GM21515 (cell line): ENCODE measurements at regions not wholly inside any gene's neighbourhood (a gene's known extent, or its start where the extent isn't known, plus 50 kb on each side); places are given as distances from the start of the nearest gene placed in this dataset.
"Not testable (repeated sequence)": the region's sequence is repeated elsewhere in the genome, so short reads cannot be mapped to it uniquely, and the experiment has no call there.

Experiments
- ATAC-seq: cut with Tn5 transposase; IDR thresholded peaks from one replicate; pipeline ENCODE4 v1.9.1; 2021; ENCODE audit not compliant: unreplicated experiment

- not testable (repeated sequence) for ATAC-seq
These were observed 619.3 kb downstream of the TMEM121 start for GRCh38 chr14:106145731-106146130.

- ATAC-seq: not testable (repeated sequence)
These were observed 627.1 kb downstream of the TMEM121 start for GRCh38 chr14:106153362-106153955.

GRCh38 chr14:106163316-106163715, 636.9 kb downstream of the TMEM121 start:
- no peak for ATAC-seq

- ATAC-seq: not testable (repeated sequence)
These were observed 637.4 kb downstream of the TMEM121 start for GRCh38 chr14:106163812-106164211.

GRCh38 chr14:106166232-106166631, 639.8 kb downstream of the TMEM121 start:
- no peak for ATAC-seq

GRCh38 chr14:106166650-106167204, 640.3 kb downstream of the TMEM121 start:
- no peak for ATAC-seq

GRCh38 chr14:106170163-106170658, 643.8 kb downstream of the TMEM121 start:
- ATAC-seq: not testable (repeated sequence)

- ATAC-seq: no peak
These were observed 647.8 kb downstream of the TMEM121 start for GRCh38 chr14:106174206-106174605.

- ATAC-seq: not testable (repeated sequence)
These were observed 651.2 kb downstream of the TMEM121 start for GRCh38 chr14:106177266-106178246.

GRCh38 chr14:106179761-106180160, 653.4 kb downstream of the TMEM121 start:
- ATAC-seq: no peak

GRCh38 chr14:106184771-106185170, 658.4 kb downstream of the TMEM121 start:
- ATAC-seq: not testable (repeated sequence)

GRCh38 chr14:106185174-106185836, 658.9 kb downstream of the TMEM121 start:
- not testable (repeated sequence) for ATAC-seq

GRCh38 chr14:106185837-106186233, 659.5 kb downstream of the TMEM121 start:
- ATAC-seq: no peak

GRCh38 chr14:106187216-106187615, 660.8 kb downstream of the TMEM121 start:
- ATAC-seq: no peak

- ATAC-seq: not testable (repeated sequence)
These were observed 666.3 kb downstream of the TMEM121 start for GRCh38 chr14:106192701-106193100.

GRCh38 chr14:106196459-106196858, 670.1 kb downstream of the TMEM121 start:
- ATAC-seq: not testable (repeated sequence)

- not testable (repeated sequence) for ATAC-seq
These were observed 670.9 kb downstream of the TMEM121 start for GRCh38 chr14:106197264-106197663.

- no peak for ATAC-seq
These were observed 672.7 kb downstream of the TMEM121 start for GRCh38 chr14:106199097-106199496.

- no peak for ATAC-seq
These were observed 674.3 kb downstream of the TMEM121 start for GRCh38 chr14:106200541-106201315.

- ATAC-seq: no peak
These were observed 675.0 kb downstream of the TMEM121 start for GRCh38 chr14:106201376-106201775.
